Femur (tissue), 1 donor: ENCODE measurements at regions not wholly inside any gene's neighbourhood (a gene's known extent, or its start where the extent isn't known, plus 50 kb on each side); places are given as distances from the start of the nearest gene placed in this dataset.
"Not testable (repeated sequence)": the region's sequence is repeated elsewhere in the genome, so short reads cannot be mapped to it uniquely, and the experiment has no call there.

Experiments
- DNase-seq: peaks from one replicate; pipeline ENCODE4 v3.0.0-alpha.2; 2017

DNA sequence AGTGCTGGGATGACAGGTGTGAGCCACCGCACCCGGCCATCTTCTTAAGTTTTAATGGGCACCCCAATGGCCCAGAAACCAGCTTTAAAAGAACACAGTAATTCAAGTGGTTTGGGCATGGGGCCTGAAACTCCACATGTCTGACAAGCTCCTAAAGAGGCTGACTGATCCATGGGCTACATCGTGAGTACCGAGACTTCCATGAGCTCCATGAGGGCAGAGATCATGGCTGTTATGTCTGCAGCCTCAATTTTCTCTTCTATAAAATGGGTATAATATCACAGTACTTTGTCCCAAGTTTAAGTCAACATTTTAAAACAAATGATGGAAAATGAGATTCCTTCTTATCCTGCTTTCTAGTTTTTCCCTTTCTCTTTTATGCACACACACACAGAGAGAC, 397.6 kb upstream of the MAF start:
- no peak for DNase-seq

DNA sequence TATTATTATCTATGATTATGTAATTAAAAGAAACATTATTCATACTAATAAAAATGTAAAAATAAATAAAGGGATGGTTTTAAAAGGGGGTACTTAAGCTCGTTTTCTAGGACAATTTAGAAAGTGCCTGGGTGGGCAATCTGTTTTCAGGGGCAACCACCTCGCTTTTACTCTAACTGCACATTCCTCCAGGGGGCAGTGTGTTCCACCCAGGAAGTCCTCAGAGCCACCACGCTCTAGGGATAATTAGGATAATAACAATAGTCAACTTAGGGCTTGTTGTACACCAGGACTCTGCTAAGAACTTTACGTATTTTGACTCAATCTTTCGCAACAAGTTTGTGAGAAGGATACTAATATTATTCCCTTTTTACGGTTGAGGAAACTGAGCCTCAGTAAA, 396.7 kb upstream of the MAF start:
- no peak for DNase-seq

DNA sequence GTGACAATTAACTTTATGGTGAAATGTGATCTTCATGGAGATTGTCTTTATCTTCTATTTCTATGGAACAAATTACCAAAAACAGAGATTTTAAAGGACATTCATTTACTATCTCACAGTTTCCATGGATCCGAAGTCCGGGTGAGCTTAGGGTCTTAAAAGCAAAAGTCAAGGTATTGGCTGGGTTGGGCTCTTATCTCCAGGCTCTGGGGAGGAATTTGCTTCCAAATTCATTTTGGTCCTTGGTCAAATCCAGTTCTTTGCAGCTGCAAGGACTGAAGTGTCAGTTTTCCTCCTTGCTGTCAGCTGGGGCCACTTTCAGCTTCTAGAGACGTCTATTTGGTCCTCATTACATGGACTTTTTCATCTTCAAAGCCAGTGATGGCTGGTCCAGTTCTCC, 395.8 kb upstream of the MAF start:
- no peak for DNase-seq

DNA sequence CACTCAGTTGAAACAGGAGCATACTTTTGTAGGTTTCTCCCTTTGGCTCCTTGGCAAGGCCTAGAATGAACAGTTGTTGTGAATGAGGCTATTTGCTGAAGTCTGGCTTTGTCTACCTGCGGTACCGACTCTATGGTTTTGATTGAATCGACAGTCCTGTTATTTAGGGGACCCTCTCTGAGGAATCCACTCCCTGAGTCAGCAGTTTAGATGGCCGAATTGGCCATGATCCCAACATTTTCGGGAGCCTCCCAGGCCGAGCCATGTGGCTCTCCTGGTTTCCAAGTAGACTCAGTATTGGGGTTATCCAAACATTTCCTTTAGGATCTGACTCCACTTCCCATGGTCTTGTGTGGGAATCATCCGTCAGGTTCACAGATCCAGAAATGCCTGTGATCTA, 394.8 kb upstream of the MAF start:
- no peak for DNase-seq

DNA sequence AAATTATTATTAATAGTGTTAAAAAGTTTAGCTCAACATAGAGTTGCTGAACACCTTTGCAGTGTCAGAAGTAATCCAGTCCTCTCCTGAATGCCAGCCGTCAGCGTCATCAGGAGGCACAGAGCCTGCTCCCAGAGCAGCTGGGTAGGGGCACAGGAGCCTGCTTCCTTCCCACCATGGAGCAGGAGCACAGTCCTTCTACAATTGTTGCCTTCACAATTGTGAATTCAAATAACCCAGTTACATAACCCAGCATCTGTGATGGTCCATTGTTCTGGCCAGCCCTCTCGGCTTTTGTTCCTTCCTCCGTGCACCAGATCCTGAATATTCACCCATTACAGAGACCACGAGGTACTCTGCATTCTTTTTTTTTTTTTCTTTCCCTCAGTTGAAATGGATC, 393.9 kb upstream of the MAF start:
- no peak for DNase-seq

DNA sequence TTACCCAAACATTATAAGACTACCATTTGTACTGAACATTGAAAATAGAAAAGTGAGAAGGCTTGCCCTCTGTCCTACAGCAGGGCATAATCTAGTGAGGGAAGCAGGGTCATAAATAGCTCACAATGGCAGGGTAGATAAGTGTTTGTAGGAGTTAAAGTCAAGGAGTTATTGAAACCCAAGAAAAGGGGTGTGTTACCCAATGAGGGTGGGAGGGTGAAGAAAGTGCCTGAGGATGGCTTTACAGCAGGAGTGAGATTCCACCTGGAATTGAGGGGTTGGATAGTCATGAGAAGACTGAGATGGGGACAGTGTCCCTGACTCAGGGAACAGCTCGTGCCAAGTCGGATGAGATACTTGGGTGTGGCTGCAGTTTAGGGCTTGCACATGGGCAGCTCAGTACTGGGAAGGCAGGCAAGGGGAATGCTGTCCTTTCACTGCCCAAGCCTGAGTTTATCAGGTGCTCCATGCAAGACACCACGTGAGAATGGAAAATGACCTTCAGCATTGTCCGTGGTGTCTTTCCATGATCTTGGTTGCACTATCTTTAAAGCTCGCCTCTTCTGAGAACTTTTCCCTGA, 393.2 kb upstream of the MAF start:
- DNase-seq, result no peak

DNA sequence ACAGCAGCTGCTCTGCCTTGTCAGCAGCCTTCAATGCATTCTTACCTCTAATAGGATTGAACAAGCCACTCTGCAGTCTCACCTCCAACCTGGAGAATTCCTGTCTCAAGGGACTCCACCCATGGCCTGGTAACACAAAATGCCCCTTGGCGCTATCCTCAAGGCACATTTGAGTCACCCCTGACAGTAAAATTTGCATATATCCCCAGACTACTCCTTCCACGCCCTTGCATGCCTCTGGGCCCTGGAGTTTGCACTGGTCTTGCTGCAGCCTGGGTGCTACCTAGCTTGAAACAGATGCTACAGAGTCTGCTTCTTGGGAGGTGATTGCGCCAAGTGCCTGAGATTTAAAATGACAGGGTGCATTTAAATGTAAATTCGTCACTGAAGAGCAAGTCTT, 391.4 kb upstream of the MAF start:
- DNase-seq, result no peak

DNA sequence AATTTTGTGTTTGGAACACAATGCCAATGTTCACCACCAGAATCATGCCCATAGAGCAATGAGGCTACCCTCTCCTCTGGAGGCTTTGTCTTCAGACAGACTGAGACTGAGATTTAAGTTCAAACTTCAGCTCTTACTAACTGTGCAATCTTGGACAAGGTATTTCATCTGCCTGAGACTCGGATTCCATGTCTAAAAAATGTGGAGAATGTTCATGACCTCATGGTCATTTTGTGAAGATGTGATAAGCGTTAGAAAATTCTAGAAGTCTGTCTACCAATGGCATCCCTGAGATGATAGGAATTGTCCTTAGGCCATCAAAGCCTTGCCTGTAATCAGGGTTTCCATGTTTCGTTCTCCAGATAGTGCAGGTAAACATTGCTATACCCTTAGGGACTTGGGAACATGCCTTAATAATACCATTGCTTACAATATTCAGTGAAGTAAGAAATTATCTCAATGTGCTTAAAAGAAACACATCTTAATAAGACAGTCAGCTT, 388.2 kb upstream of the MAF start:
- DNase-seq, result no peak

DNA sequence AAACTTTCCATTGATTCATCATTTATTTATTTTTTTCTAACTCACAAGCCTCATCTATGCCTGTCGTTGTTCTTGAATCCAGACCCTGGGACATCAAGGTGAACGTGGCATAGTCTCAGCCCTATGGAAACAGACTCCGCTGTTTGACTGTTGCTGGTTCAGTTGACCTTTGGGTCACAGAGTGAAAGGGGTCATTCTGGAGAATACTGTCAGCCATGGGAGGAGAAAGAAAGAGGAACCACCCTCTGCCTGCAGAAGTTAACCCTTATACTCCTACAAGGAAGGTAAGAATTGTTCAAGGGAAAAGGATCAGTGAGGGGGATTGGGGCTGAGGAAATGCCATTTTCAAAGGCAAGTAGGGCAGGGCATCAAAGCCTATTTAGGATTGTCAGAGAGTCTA, 387.6 kb upstream of the MAF start:
- DNase-seq, result no peak

DNA sequence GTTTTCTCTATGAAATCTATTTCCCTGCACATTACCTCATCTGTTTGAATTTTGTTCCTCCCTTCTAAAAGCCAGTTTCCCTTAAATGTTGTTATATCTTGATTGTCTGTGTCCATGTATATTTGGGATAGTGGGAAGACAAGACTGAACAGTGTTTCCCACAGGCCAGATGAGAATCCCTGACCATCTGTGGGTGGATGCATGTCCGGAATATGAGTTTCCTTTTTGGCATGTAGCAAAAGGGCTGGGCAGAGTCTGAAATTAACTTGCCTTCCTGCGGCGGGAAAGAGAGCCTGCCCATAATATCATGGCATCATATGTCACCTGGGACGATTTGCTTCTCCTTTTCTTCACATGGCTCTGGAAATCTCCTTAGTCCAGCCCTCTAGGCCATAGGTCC, 385.8 kb upstream of the MAF start:
- no peak for DNase-seq

DNA sequence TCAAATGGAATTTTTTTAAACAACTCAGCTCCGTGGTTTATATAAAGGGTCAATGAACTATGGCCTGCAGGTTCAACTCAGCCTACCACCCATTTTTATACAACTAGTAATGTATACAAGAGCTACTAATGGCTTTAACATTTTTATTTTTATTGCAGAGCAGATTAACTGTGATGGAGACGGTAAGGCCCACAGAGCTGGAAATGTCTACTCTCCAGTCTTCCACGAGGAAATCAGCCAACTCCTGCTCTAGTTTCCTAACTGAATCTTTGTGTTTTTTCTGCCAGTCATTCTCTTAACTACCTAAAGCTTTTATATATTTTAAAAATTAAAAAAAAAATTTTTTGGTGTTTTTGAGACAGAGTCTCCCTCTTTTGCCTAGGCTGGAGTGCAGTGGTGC, 385.1 kb upstream of the MAF start:
- DNase-seq, result no peak

DNA sequence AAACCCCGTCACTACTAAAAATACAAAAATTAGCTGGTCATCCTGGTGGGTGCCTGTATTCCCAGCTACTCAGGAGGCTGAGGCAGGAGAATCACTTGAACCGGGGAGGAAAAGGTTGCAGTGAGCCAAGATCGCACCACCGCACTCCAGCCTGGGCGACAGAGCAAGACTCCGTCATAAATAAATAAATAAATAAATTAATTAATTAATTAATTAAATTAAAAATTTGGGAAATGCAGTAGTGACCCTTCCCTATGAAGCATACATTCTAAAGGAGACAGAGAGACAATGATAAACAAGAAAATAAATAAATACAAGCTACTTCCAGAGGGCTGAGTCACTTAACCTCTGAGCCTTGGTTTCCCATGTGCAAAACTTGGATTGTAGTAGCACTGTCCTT, 383.6 kb upstream of the MAF start:
- DNase-seq, result not testable (repeated sequence)

DNA sequence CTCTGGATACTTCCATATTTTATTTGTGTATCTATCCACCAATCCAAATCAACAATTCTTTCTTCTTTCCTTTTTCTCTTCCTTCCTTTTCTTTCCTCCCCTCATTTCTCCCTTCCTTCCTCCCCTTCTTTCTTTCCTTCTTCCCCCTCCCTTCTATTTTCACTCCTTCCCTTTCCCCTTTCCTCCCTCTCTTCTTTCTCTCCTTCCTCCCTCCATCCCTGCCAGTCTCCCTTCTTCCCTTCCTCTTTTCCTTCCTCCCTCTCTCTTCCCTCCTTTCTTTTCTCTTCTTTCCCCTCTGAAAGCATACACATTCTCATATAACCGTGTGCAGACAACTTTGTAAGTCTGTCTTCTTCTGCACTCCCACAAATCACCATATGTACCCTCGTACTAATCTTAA, 382.3 kb upstream of the MAF start:
- DNase-seq, result no peak

DNA sequence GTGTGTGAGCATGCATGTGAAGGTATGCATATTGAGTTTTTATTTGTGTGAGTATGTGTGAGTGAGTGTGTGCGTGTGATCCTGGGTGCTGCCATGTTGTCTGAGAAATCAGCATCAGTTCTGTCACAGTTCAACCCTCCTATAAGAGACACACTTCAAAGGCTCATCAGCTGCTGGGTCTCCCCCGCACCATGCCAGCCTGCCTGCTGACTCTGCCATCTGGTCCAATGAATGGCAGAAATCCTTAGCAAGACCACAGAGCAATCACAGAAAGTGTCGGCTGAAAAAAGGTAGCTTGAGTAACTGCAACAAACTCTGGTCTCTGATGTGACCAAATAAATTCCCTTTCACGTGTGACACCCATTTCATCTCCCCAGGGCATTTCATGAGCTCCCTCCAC, 381.8 kb upstream of the MAF start:
- DNase-seq, result no peak

DNA sequence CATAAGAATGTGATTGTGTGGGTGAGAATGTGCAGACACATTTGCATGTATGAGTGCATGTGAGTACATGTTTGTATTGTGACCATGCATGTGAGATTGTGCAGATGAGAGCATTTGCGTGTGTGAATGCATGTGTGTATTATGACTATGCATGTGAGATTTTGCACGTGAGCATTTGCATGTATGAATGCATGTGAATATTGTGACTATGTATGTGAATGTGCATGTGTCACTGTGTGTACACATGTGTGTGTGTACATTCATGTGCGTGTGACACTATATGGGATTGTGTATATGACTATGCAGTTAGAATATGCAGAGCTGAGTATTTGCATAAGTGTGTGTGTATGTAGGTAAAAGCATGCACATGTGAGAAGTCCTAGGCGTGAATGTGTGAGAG, 381.3 kb upstream of the MAF start:
- DNase-seq, result no peak

DNA sequence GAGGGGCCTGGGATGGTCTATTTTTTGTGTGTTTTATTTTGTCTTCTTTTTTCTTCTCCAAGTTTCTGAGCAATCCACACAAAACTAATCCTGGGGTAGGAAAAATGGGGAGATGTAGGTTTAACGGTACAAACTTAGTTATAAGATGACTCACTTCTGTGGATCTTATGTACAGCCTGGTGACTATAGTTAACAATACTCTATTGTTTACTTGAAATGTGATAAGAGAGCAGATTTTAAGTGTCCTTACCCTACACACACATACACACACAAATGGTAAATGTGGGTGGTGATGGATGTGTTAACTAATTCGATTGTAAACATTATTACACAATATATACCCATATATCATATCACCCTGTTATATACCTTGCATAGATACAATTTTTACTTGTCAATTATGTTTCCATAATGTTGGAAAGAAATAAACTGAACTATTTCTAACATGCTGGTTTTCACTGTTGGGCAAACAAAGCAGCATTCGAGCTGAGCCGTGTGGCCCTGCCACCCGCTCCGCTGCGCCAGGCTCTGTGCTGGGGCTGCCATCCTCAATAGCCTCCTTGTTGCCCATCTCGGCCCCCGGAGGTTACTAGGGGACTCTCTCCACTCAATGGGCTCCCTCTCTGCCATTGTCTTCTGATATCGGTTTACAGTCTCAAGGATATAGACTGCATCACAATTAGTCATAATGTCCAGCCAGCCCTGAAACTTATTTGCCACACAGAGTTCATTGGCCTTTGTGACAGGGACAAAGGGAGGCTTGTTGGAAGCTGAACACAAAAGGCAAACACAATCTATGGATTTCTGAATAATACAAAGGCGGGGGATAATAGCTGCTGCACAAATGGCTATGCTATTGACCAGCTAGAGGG, 380.3 kb upstream of the MAF start:
- no peak for DNase-seq

DNA sequence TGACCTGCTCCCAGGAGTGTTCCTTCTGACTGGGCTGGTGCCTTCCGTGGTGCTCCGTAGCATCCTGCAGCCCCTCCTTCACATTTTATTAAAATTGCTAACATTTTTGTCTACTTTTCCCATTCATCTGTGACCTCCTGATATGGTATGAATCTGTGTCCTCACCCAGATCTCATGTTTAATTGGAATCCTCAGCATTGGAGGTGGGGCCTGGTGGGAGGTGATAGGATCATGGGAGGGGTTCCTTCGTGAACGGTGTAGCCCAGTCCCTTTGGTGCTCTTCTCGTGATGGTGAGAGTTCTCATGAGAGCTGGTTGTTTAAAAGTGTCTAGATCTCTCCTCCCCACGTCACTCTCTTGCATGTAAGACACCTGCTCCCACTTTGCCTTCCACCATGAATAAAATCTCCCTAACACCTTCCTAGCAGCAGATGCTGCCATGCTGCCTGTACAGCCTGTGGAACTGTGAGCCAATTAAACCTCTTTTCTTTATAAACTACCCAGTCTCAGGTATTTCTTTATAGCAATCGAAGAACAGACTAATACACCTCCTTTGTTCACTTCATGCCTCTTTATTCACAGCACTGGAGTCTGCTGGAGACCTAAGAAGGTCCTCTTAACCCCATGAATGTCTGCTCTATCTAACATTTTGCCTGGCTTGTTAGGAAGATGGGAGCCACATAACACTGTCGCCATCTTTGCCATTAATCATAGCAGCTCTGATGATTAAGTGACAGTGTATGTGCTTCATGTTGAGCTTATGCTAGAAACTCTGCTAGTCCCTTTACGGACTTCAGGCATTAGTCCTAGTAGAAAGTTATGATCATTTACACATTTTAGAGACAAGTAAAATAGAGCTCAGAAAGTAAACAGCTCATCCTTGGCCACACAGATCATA, 377.7 kb upstream of the MAF start:
- no peak for DNase-seq

DNA sequence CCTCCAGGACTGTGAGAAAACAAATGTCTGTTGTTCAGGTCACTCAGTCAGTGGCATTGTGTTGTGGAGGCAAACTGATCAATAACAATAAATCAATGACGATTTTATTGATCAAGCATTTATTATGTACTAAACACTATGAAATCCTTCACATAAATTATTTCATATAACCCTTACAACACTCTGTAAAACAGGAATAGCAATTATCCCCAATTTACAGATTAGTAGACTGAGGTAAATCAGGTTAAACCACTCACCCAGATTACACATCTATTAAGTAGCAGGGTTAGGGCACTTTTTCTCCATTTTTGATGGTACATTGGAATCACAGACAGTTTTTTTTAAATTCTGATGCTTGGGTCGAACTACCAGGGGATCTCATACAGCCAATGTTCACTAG, 372.8 kb upstream of the MAF start:
- DNase-seq, result no peak

DNA sequence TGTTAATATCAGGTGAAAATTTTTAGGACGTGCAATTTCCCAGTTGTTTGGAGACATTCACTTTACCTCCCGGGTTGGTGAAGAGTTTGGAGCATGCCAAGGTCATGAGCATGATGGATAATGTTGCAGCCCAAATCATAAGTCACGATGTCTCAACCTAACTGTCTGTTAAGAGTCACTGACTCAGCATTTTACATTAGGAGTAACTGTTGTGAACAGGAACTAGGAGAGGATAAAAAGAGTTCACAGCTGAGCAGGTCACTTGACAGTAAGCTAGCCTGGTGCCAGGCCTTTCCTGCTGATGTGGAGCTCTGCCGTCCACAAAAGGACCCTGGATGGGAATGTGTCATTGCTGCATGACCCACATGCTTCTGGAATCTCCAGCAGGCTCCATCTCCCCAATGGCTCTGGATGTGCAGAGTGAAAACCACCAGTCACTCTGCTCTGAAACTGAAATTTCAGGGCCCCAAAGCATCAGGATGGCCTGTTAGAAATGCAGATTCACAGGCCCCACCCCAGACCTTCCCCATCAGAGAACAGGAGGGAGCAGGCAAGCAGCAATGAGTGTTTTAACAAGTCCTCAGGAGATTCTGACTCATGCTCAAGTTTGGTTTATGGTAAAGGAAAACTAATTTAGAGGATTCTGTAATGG, 371.6 kb upstream of the MAF start:
- DNase-seq, result no peak

DNA sequence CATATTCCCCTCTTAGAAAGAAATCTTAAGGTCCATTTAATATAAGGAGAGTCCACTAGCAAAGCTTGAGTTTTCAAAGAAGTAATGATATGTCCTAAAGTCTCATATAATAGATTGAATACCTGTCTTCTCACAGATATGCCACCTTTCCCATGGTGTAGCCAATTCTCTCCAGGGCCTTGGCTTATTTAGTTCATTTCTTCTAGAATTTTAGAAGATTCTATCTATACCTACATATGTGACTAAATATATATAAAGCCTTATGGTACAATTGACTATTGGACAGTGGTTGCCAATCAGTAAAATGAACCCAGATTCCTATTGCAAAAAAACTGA, 370.7 kb upstream of the MAF start:
- no peak for DNase-seq

DNA sequence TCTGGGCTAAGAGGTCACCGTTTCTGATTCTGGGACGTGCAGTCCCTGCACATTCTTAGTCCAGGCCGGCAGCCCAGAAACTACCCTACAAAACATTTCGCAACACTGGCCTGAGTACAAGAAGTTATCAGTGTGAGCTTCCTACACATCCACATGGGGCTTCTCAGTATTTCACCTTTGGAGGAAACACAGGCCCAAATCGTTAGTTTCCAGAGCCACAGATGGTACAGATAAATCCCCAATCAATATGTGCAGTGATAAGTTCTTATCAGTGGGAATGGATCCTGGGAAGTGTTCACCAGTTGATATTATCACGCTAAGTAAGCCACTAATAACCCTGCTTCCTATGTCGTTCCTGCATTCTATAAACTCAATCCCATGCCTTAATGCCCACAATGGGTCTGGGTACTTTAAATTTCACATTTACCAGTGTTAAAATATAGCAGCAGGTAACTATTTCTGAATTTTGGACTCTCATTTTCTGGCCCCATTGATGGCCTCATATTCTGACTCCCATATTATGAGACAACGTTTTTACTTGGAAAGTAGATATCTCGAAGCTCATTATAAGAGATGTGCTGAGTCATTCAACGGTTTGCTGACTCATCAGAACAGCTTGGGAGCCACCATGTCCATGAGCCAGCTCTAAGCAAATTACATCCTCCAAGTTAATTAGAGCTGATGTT, 370.2 kb upstream of the MAF start:
- DNase-seq, result no peak

DNA sequence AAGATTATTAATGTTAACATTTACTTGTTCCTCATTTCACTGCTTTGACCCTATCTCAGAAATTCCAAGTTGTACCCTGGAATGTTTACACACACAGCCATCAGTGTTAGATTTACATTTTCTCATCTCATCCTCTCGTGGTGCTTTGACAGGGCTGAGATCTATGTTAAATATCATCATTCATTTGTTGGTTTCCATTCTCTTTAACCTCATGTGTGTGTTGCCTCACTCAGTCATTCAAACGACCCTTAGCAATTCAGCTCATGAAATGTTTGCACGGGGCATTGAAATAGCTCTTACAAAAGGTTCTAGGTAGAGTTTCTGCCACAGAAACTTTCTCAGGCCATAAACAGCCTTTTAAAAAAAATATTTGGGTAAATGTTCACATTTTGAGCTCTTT, 369.6 kb upstream of the MAF start:
- no peak for DNase-seq

DNA sequence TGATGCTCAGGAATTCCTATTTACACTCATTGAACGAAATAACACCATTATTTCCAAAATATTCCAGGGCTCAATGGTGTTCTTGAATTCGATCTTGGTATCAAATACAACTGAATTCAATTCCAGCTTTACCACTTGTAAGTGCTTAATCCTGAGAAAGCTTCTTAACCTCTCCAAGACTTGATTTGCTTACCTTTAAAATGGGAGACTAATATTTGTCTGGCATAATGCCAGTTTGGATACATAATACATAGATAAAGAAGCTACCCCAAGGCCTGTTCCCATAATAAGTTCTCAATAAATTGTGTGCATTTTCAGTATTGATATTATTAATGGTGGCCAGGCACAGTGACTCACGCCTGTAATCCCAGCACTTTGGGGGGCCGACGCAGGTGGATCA, 368.9 kb upstream of the MAF start:
- no peak for DNase-seq
